ENCODE measurements at regions not wholly inside any gene's neighbourhood (a gene's known extent, or its start where the extent isn't known, plus 50 kb on each side); places are given as distances from the start of the nearest gene placed in this dataset.

- Histone ChIP-seq H3K36me3 (replicated peaks in 1 of 2; ENCODE audit: control insufficient read depth in 1 of 2, insufficient read depth in 2 of 2, low read length in 2 of 2) (no peaks in the 10 kb centered on the region), H3K79me2 (ENCODE audit: insufficient read depth, low read length) (no peaks in the 10 kb centered on the region), H3K4me1 (ENCODE audit: control insufficient read depth in 1 of 2, insufficient read depth in 2 of 2, low read length in 2 of 2) (peaks cover 0 to 4% of the 10 kb centered on the region in 2 donors), H3K27me3 (ENCODE audit: control insufficient read depth in 2 of 2, insufficient read depth in 2 of 2, low read length in 2 of 2) (peaks cover 20 to 24% of the 10 kb centered on the region in 2 donors), H3K4me2 (replicated peaks; ENCODE audit: extremely low read depth, low read length, poor library complexity, severe bottlenecking) (no peak overlapping the region), H3K9ac (ENCODE audit: insufficient read depth, low read length, poor library complexity, severe bottlenecking) (no peak overlapping the region), H3K9me3 (replicated peaks in 1 of 2; ENCODE audit: control insufficient read depth in 1 of 2, insufficient read depth in 1 of 2, low read length in 2 of 2) (peaks cover 16 to 29% of the 10 kb centered on the region in 2 donors), H3K4me3 (replicated peaks in 1 of 3; ENCODE audit: low read depth in 2 of 3, low read length in 3 of 3) (no peak overlapping the region), H3K27ac (ENCODE audit: low read depth in 1 of 2, low read length in 2 of 2) (no peak overlapping the region), H4K20me1 (ENCODE audit: insufficient read depth, low read length) (no peaks in the 10 kb centered on the region), H2AFZ (ENCODE audit: insufficient read depth, low read depth, low read length, poor library complexity, severe bottlenecking) (no peak overlapping the region)
- H3K4me1 Mint-ChIP-seq: peaks cover 6% of the 10 kb centered on the region
- no peaks in the 10 kb centered on the region for H3K36me3 Mint-ChIP-seq
- peaks cover 9 to 31% (median 30%) of the 10 kb centered on the region in 7 donors for H3K9me3 Mint-ChIP-seq
- 100% methylated on average over 2 of the region's 3 CpGs for WGBS (ENCODE audit: insufficient coverage)
- H3K27me3 Mint-ChIP-seq (ENCODE audit: low read depth in 3 of 3): peaks cover 26 to 50% (median 35%) of the 10 kb centered on the region in 3 donors
- no peak overlapping the region for H3K27ac Mint-ChIP-seq
- intact Hi-C loops (cut with micrococcal nuclease): no loop called here
- DNase-seq: no peak
- H3K4me3 Mint-ChIP-seq: no peak overlapping the region
- TF ChIP-seq CTCF (IDR thresholded peaks at IDR 0.05): no peak
These were observed 104.1 kb downstream of the KCTD15 start for GRCh38 chr19:33900817-33901216.

- H3K9me3 Mint-ChIP-seq: peaks cover 9 to 31% (median 24%) of the 10 kb centered on the region in 7 donors
- Histone ChIP-seq H3K4me3 (replicated peaks in 1 of 3; ENCODE audit: low read depth in 2 of 3, low read length in 3 of 3) (no peak overlapping the region), H4K20me1 (ENCODE audit: insufficient read depth, low read length) (no peaks in the 10 kb centered on the region), H3K9me3 (replicated peaks in 1 of 2; ENCODE audit: control insufficient read depth in 1 of 2, insufficient read depth in 1 of 2, low read length in 2 of 2) (peaks cover 12 to 29% of the 10 kb centered on the region in 2 donors), H3K4me1 (ENCODE audit: control insufficient read depth in 1 of 2, insufficient read depth in 2 of 2, low read length in 2 of 2) (peaks cover 0 to 4% of the 10 kb centered on the region in 2 donors), H3K9ac (ENCODE audit: insufficient read depth, low read length, poor library complexity, severe bottlenecking) (no peak overlapping the region), H3K4me2 (replicated peaks; ENCODE audit: extremely low read depth, low read length, poor library complexity, severe bottlenecking) (no peak overlapping the region), H2AFZ (ENCODE audit: insufficient read depth, low read depth, low read length, poor library complexity, severe bottlenecking) (no peak overlapping the region), H3K27ac (ENCODE audit: low read depth in 1 of 2, low read length in 2 of 2) (no peak overlapping the region), H3K36me3 (replicated peaks in 1 of 2; ENCODE audit: control insufficient read depth in 1 of 2, insufficient read depth in 2 of 2, low read length in 2 of 2) (no peaks in the 10 kb centered on the region), H3K27me3 (ENCODE audit: control insufficient read depth in 2 of 2, insufficient read depth in 2 of 2, low read length in 2 of 2) (peaks cover 32 to 36% of the 10 kb centered on the region in 2 donors), H3K79me2 (ENCODE audit: insufficient read depth, low read length) (no peaks in the 10 kb centered on the region)
- no CpG with 5 or more reads among the region's 3 CpGs for WGBS (ENCODE audit: insufficient coverage)
- H3K27me3 Mint-ChIP-seq (ENCODE audit: low read depth in 3 of 3): peaks cover 35 to 62% (median 42%) of the 10 kb centered on the region in 3 donors
- H3K27ac Mint-ChIP-seq: no peak overlapping the region
- no peak overlapping the region for H3K4me3 Mint-ChIP-seq
- no peaks in the 10 kb centered on the region for H3K36me3 Mint-ChIP-seq
- peaks cover 6% of the 10 kb centered on the region for H3K4me1 Mint-ChIP-seq
- no peak for DNase-seq
- TF ChIP-seq CTCF (IDR thresholded peaks at IDR 0.05): no peak
- intact Hi-C loops (cut with micrococcal nuclease): no loop called here
These were observed 105.7 kb downstream of the KCTD15 start for GRCh38 chr19:33902395-33902794.
